ENCODE measurements at regions not wholly inside any gene's neighbourhood (a gene's known extent, or its start where the extent isn't known, plus 50 kb on each side); places are given as distances from the start of the nearest gene placed in this dataset.

DNA sequence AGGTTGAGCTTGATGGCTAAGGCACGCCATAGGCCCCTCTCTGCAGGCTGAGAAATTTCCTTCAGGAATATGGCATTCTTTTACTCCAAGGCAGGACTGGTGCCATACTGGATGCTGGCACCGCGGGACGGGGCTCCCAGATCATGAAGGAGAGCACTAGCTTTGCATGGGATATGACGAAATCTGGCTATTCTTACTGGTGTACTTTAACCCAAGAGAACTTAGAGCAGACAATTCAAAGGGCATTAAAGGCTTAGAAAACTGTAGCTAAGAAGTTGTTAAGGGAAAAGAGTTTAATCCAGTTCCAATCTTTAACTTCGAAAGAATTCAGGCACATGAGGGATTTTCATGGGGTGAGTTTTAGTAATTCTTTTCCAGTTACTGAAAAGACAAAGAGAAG is 204.4 kb upstream of the ESRRG start:
- Mint-ChIP-seq H3K4me1 (ENCODE audit: unreplicated experiment) (no peaks in the 10 kb centered on the region), H3K36me3 (ENCODE audit: unreplicated experiment) (no peaks in the 10 kb centered on the region), H3K27me3 (ENCODE audit: unreplicated experiment) (no peaks in the 10 kb centered on the region), H3K4me3 (ENCODE audit: unreplicated experiment) (no peak overlapping the region), H3K9me3 (ENCODE audit: unreplicated experiment) (no peaks in the 10 kb centered on the region), H3K27ac (ENCODE audit: unreplicated experiment) (no peak overlapping the region)
- DNase-seq (ENCODE audit: extremely low spot score, unreplicated experiment), result no peak
- TF ChIP-seq, protein P1, sequence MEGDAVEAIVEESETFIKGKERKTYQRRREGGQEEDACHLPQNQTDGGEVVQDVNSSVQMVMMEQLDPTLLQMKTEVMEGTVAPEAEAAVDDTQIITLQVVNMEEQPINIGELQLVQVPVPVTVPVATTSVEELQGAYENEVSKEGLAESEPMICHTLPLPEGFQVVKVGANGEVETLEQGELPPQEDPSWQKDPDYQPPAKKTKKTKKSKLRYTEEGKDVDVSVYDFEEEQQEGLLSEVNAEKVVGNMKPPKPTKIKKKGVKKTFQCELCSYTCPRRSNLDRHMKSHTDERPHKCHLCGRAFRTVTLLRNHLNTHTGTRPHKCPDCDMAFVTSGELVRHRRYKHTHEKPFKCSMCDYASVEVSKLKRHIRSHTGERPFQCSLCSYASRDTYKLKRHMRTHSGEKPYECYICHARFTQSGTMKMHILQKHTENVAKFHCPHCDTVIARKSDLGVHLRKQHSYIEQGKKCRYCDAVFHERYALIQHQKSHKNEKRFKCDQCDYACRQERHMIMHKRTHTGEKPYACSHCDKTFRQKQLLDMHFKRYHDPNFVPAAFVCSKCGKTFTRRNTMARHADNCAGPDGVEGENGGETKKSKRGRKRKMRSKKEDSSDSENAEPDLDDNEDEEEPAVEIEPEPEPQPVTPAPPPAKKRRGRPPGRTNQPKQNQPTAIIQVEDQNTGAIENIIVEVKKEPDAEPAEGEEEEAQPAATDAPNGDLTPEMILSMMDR (IDR thresholded peaks at IDR 0.05), result no peak

DNA sequence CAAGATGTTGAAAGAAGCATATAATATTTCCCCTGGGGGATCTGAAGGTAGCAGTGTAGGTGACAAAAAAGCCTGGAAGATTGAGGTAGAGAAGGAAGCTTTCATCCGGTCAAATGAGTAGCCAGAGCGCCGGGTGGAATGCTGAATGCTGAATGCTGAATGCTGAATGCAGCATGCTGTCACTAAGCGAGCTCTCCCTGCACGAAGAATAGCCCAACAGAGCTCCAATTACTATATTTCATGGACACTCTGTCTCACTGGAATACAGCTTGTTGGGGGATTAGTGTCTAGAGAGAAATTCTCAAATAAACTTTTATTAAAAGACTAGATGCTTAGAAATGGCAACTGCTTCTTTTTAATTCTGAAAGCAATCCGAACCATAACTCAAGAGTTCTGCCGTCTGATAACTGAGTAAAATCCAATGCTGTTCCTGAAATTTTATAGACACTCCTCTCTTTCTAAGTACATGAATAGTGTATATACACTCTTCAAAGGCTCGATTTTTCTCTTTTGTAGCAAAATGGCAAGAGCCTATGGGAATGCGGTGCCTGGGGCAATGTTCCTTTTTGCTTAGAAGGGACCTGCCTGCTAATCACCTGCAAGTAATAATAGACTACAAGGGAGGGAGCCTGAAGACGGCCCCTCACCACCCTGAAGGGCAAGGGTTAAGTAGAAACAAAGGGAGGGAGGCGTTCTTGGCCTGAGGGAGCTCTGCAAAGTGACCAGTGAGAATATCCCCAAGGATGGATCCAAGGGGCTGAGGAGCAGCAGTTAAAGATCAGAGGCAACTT is 203.7 kb upstream of the ESRRG start:
- Mint-ChIP-seq H3K36me3 (ENCODE audit: unreplicated experiment) (no peaks in the 10 kb centered on the region), H3K27ac (ENCODE audit: unreplicated experiment) (no peak overlapping the region), H3K27me3 (ENCODE audit: unreplicated experiment) (no peaks in the 10 kb centered on the region), H3K4me3 (ENCODE audit: unreplicated experiment) (no peak overlapping the region), H3K4me1 (ENCODE audit: unreplicated experiment) (no peaks in the 10 kb centered on the region), H3K9me3 (ENCODE audit: unreplicated experiment) (no peaks in the 10 kb centered on the region)
- TF ChIP-seq, protein P1 (IDR thresholded peaks at IDR 0.05), result no peak
- DNase-seq (ENCODE audit: extremely low spot score, unreplicated experiment), result no peak

DNA sequence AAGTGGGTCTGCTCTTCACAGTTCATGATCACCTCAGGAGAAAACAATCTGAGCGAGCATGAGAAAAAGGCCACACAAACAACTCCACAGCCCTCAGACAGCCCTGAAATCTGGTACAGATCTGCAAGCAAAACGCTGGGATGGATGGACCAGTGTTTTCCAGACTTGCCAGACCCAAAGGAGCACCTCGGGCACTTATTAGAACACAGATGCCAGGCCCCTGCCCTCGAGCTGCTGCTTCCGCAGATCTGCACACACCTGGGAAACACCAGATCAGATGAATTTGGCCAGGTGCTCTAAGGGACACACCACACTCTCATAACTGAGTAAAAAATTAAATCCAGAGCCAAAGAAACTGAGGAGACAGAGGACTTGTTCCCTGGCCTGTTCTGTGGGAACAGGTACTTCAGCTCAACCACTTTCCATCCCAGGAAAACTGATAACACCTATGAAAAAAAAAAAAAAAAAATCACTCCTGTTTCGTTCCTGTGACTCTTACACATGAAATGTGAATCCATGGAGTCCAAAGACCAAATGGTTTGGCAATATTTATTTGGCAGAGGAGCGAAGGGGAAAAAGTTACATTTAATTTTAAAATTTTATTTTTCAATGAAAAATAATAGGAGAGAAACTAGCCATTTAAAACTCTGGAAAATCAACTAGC is 202.9 kb upstream of the ESRRG start:
- H3K4me1 Mint-ChIP-seq (ENCODE audit: unreplicated experiment), result no peaks in the 10 kb centered on the region

DNA sequence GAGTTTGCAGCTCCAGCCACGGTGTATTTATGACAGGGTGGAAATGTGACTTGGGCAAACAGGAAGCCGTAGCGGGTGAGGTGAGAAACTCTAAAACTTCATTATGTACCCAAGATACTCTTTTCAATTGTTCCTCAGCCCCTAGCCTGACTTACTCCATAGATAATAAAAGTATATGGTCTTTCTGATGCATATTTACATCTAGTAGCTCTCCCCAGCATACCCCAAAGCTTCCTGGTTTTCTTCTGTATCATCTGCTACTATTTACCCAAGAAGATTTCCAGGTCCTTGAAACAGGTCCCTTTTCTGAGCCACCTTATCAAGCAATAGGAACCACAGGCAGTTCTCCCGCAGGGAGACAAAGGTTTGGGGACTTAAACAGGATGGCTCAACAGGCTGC is 201.5 kb upstream of the ESRRG start:
- no peaks in the 10 kb centered on the region for H3K36me3 Mint-ChIP-seq (ENCODE audit: unreplicated experiment)
- H3K4me3 Mint-ChIP-seq (ENCODE audit: unreplicated experiment), result no peak overlapping the region
- H3K4me1 Mint-ChIP-seq (ENCODE audit: unreplicated experiment), result no peaks in the 10 kb centered on the region
- no peaks in the 10 kb centered on the region for H3K9me3 Mint-ChIP-seq (ENCODE audit: unreplicated experiment)
- H3K27ac Mint-ChIP-seq (ENCODE audit: unreplicated experiment), result no peak overlapping the region
- H3K27me3 Mint-ChIP-seq (ENCODE audit: unreplicated experiment), result no peaks in the 10 kb centered on the region
- no peak for DNase-seq (ENCODE audit: extremely low spot score, unreplicated experiment)
- TF ChIP-seq, protein P1 (IDR thresholded peaks at IDR 0.05), result no peak

More for the DNA sequence above, 202.9 kb upstream of the ESRRG start:
- Mint-ChIP-seq H3K9me3 (ENCODE audit: unreplicated experiment) (no peaks in the 10 kb centered on the region), H3K27ac (ENCODE audit: unreplicated experiment) (no peak overlapping the region), H3K27me3 (ENCODE audit: unreplicated experiment) (no peaks in the 10 kb centered on the region), H3K4me3 (ENCODE audit: unreplicated experiment) (no peak overlapping the region), H3K36me3 (ENCODE audit: unreplicated experiment) (no peaks in the 10 kb centered on the region)
- DNase-seq (ENCODE audit: extremely low spot score, unreplicated experiment), result no peak
- TF ChIP-seq, protein P1 (IDR thresholded peaks at IDR 0.05), result no peak

DNA sequence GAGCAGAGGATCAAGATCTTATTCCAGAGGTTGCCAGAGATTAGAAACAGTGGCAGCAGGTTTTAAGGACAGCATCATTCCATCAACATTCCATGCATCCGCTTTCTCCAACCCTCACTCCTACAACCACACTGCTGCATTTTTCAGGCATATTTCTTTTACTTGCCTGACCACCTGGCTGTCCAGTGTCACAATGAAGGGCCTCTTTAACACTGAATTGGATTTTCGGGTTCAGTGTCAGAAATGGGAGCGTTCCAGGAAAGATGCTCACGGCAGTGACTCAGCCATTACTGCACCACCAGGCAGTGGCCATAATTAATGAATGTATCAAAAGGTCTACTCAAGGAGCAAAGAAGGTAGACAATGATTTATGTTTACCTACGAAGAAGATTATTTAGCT is 200.4 kb upstream of the ESRRG start:
- Mint-ChIP-seq H3K27ac (ENCODE audit: unreplicated experiment) (no peak overlapping the region), H3K4me3 (ENCODE audit: unreplicated experiment) (no peak overlapping the region), H3K4me1 (ENCODE audit: unreplicated experiment) (no peaks in the 10 kb centered on the region), H3K27me3 (ENCODE audit: unreplicated experiment) (no peaks in the 10 kb centered on the region), H3K36me3 (ENCODE audit: unreplicated experiment) (no peaks in the 10 kb centered on the region), H3K9me3 (ENCODE audit: unreplicated experiment) (no peaks in the 10 kb centered on the region)
- no peak for DNase-seq (ENCODE audit: extremely low spot score, unreplicated experiment)
- TF ChIP-seq, protein P1 (IDR thresholded peaks at IDR 0.05), result no peak

Data from osteocyte (in vitro differentiated cells).